ENCODE measurements at regions not wholly inside any gene's neighbourhood (a gene's known extent, or its start where the extent isn't known, plus 50 kb on each side); places are given as distances from the start of the nearest gene placed in this dataset.

DNA sequence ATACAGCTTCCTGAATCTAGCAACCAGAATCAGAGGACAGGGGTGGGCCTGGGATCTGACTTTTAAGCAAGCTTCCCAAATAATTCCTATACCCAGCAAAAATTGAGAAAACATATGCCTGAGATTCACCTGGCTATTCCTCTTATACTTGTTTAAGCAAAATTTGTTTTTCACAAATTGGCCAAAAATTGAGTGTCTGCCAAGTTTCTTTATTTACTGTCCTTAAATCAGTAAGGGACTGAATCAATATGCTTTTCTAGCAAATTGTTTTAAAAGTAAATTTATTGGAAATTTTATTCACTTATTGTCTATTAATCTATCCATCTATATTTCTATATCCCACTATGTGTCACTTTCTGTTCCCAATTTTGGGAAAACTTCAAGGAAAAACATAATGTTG lies 337.0 kb upstream of the ZNF804A start:
- Mint-ChIP-seq H3K27me3 (ENCODE audit: low read depth) (no peaks in the 10 kb centered on the region), H3K9me3 (no peaks in the 10 kb centered on the region), H3K36me3 (ENCODE audit: low read depth) (no peaks in the 10 kb centered on the region), H3K4me3 (no peak overlapping the region), H3K27ac (ENCODE audit: unreplicated experiment) (no peak overlapping the region), H3K4me1 (no peaks in the 10 kb centered on the region)
- TF ChIP-seq, protein P1, sequence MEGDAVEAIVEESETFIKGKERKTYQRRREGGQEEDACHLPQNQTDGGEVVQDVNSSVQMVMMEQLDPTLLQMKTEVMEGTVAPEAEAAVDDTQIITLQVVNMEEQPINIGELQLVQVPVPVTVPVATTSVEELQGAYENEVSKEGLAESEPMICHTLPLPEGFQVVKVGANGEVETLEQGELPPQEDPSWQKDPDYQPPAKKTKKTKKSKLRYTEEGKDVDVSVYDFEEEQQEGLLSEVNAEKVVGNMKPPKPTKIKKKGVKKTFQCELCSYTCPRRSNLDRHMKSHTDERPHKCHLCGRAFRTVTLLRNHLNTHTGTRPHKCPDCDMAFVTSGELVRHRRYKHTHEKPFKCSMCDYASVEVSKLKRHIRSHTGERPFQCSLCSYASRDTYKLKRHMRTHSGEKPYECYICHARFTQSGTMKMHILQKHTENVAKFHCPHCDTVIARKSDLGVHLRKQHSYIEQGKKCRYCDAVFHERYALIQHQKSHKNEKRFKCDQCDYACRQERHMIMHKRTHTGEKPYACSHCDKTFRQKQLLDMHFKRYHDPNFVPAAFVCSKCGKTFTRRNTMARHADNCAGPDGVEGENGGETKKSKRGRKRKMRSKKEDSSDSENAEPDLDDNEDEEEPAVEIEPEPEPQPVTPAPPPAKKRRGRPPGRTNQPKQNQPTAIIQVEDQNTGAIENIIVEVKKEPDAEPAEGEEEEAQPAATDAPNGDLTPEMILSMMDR (conservative IDR thresholded peaks at IDR 0.05): no peak
- DNase-seq (ENCODE audit: low read depth, low spot score): no peak

DNA sequence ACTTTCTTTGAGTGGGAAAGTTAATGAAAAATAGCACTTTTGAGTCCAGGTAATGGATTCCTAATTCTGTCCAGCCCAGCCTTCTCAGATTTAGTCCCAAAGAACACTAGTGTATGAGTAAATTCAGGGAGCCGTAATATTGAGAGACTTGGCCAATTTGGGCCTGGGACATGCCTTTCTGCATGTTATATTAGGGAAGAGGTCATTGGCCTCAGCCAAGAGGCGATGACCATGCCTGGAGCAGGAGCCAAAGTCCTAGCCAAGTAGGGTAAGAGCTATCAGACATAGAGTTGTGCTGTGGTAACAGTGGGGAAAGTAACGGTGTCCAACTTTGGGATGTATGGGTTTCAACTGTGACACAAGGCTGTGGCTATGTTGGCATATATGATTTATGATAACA lies 336.5 kb upstream of the ZNF804A start:
- no peak for DNase-seq (ENCODE audit: low read depth, low spot score)
- H3K4me3 Mint-ChIP-seq: no peak overlapping the region
- no peaks in the 10 kb centered on the region for H3K4me1 Mint-ChIP-seq
- no peak overlapping the region for H3K27ac Mint-ChIP-seq (ENCODE audit: unreplicated experiment)
- H3K36me3 Mint-ChIP-seq (ENCODE audit: low read depth): no peaks in the 10 kb centered on the region
- TF ChIP-seq, protein P1 (conservative IDR thresholded peaks at IDR 0.05): no peak
- H3K27me3 Mint-ChIP-seq (ENCODE audit: low read depth): no peaks in the 10 kb centered on the region
- no peaks in the 10 kb centered on the region for H3K9me3 Mint-ChIP-seq

DNA sequence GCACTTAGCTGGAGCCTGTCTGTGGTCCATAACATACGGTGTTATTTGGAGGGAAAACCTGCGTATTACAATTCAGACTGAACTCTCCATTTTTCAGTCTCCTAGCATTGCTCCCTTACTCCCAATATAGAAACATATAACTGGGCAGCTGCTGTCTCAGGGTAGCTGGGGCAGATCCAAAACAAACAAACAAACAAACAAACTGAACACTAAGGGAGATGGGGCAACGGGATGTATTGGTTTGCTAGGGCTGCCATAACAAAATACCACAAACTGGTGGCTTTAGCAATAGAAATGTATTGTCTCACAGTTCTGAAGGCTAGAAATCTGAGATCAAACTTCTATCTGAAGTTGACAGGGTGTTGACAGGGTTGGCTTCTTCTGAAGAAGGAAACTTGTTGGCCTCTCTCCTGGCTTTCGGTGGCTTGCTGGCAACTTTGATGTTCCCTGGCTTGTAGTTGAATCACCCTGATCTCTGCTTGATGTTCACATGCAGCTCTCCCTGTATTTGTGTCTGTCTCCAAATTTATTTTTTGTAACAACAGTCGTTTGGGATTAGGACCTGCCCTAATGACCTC lies 329.3 kb upstream of the ZNF804A start:
- H3K4me3 Mint-ChIP-seq: no peak overlapping the region
- no peaks in the 10 kb centered on the region for H3K27me3 Mint-ChIP-seq (ENCODE audit: low read depth)
- H3K36me3 Mint-ChIP-seq (ENCODE audit: low read depth): no peaks in the 10 kb centered on the region
- DNase-seq (ENCODE audit: low read depth, low spot score): no peak
- no peaks in the 10 kb centered on the region for H3K4me1 Mint-ChIP-seq
- H3K27ac Mint-ChIP-seq (ENCODE audit: unreplicated experiment): no peak overlapping the region
- TF ChIP-seq, protein P1 (conservative IDR thresholded peaks at IDR 0.05): no peak
- no peaks in the 10 kb centered on the region for H3K9me3 Mint-ChIP-seq

DNA sequence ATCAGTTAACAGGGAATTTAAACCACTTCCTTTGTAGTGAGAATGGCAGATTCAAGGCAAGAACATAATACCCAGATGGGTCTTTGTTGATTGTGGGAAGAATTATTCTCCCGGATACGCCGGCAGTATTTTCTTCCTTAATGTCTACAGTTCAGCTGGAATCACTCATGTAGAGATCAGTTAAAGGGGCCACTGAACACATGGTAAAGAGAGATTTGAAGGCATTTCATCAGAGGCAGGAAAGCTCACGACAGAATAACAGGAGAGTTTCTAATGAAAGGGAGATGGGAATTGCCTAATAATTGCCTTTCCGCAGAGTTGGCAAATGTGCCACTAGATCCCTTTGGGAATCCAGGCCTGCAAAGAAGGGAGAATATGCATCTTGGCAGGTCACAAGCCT lies 327.7 kb upstream of the ZNF804A start:
- Mint-ChIP-seq H3K27me3 (ENCODE audit: low read depth) (no peaks in the 10 kb centered on the region), H3K36me3 (ENCODE audit: low read depth) (no peaks in the 10 kb centered on the region), H3K9me3 (no peaks in the 10 kb centered on the region), H3K4me1 (no peaks in the 10 kb centered on the region), H3K27ac (ENCODE audit: unreplicated experiment) (no peak overlapping the region), H3K4me3 (no peak overlapping the region)
- TF ChIP-seq, protein P1 (conservative IDR thresholded peaks at IDR 0.05): no peak
- DNase-seq (ENCODE audit: low read depth, low spot score): no peak

DNA sequence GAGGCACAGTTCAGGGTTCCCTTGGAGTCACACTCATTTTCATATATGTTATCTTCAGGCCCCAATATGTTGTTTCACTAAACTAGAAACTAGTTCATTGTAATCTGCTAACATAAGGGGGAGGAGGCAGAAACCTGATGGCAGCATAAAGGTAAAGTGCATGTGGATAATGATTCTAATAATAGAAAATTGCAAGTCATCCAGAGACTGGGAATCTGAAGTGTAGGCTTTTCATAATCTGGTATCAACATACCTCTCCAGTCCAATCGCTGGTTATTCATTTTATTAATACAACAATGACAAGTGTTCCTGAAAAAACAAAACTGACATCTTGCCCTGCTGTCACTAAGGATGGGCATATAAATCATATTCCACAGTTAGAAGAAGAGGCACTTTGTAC lies 326.3 kb upstream of the ZNF804A start:
- Mint-ChIP-seq H3K9me3 (no peaks in the 10 kb centered on the region), H3K36me3 (ENCODE audit: low read depth) (no peaks in the 10 kb centered on the region), H3K4me3 (no peak overlapping the region), H3K27me3 (ENCODE audit: low read depth) (no peaks in the 10 kb centered on the region), H3K4me1 (no peaks in the 10 kb centered on the region), H3K27ac (ENCODE audit: unreplicated experiment) (no peak overlapping the region)
- DNase-seq (ENCODE audit: low read depth, low spot score): no peak
- TF ChIP-seq, protein P1 (conservative IDR thresholded peaks at IDR 0.05): no peak

DNA sequence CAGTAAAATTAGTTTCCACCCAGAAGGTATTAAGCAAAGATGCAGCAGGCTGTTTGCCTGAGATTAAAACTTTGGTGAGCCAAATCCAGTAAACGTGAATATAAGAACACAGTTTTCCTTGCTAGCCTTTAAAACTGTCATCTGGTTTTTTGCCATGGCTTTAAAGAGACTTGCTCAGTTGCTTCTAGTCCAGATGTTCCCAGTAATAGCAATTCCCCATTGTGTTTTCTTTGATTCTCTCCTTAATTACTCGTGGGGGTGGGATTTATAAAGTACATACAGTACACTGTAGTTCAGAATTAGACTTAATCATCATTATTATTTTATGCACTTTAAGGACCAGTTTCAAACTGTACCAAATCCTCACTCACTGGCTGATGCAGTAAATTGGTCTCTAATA lies 303.5 kb upstream of the ZNF804A start:
- DNase-seq (ENCODE audit: low read depth, low spot score): no peak
- TF ChIP-seq, protein P1 (conservative IDR thresholded peaks at IDR 0.05): no peak
- no peaks in the 10 kb centered on the region for H3K4me1 Mint-ChIP-seq
- no peaks in the 10 kb centered on the region for H3K9me3 Mint-ChIP-seq
- H3K27me3 Mint-ChIP-seq (ENCODE audit: low read depth): peaks cover 8% of the 10 kb centered on the region
- no peaks in the 10 kb centered on the region for H3K36me3 Mint-ChIP-seq (ENCODE audit: low read depth)
- H3K4me3 Mint-ChIP-seq: no peak overlapping the region
- H3K27ac Mint-ChIP-seq (ENCODE audit: unreplicated experiment): no peak overlapping the region

Data from neural crest cell (in vitro differentiated cells).